ENCODE measurements at regions not wholly inside any gene's neighbourhood (a gene's known extent, or its start where the extent isn't known, plus 50 kb on each side); places are given as distances from the start of the nearest gene placed in this dataset.

GRCh38 chr13:92959790-92960189 lies 266.8 kb upstream of the GPC6 start:
- TF ChIP-seq POLR2A (IDR thresholded peaks at IDR 0.05; ENCODE audit: control extremely low read depth in 1 of 2, low read depth in 2 of 2, low read length in 2 of 2), result no peak
- no peak for TF ChIP-seq RFX5 (IDR thresholded peaks at IDR 0.05; ENCODE audit: borderline replicate concordance, low read depth, low read length)
- no peak for TF ChIP-seq EGR1 (IDR thresholded peaks at IDR 0.05; ENCODE audit: borderline replicate concordance, low read depth, low read length)
- TF ChIP-seq POLR2AphosphoS5 (IDR thresholded peaks at IDR 0.05; ENCODE audit: low read depth, low read length), result no peak
- TF ChIP-seq EZH2 (IDR thresholded peaks at IDR 0.05; ENCODE audit: low read depth, low read length, severe bottlenecking), result no peak
- TF ChIP-seq CEBPB (IDR thresholded peaks at IDR 0.05; ENCODE audit: low read depth, low read length), result no peak
